NCI-H774 (cell line): ENCODE measurements at regions not wholly inside any gene's neighbourhood (a gene's known extent, or its start where the extent isn't known, plus 50 kb on each side); places are given as distances from the start of the nearest gene placed in this dataset.
"Not testable (repeated sequence)": the region's sequence is repeated elsewhere in the genome, so short reads cannot be mapped to it uniquely, and the experiment has no call there.

ENCODE experiments used
- DNase-seq: peaks from one replicate; lab custom pipeline; 2025; lab: John Stamatoyannopoulos, UW

DNA sequence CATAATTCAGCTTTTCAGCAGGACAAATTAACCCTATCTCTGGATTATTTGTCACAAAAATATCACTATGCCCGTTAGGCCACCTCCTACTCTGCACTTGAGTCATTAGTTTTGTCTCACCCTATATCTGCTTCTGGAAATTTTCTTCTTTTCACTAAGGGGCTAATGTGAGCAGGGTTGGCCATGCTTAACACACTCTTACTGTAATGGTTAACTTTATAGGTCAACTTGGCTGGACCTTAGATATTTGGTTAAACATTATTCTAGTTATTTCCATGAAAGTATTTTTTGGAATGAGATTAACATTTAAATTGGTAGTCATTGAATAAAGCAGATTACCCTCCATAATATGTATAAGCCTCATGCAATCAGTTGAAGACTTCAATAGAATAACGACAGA lies 394.6 kb upstream of the PTCHD4 start:
- no peak for DNase-seq

DNA sequence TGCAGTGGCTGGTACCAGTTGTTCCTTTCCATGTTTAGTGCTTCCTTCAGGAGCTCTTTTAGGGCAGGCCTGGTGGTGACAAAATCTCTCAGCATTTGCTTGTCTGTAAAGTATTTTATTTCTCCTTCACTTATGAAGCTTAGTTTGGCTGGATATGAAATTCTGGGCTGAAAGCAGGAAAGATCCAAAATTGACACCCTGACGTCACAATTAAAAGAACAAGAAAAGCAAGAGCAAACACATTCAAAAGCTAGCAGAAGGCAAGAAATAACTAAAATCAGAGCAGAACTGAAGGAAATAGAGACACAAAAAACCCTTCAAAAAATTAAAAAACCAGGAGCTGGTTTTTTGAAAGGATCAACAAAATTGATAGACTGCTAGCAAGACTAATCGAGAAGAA lies 382.4 kb upstream of the PTCHD4 start:
- DNase-seq: not testable (repeated sequence)

DNA sequence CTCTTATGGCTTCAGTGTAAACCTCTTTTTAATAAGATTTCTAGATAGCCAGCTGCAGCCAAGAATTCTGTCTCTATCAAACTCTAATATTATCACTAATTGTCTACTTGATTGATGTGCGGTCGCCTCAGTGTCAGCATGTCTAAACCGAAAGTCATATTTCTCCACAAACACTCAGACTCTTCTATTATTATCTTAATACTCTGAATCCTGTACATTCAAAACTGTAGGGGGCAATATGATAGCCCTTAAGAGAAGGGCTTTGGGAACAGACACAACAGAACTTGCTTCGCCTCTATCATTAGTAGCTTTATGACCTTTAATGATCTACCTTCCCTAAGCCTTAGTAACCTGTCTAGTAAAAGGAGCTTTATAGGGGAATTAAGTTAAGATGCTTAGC lies 379.7 kb upstream of the PTCHD4 start:
- DNase-seq: no peak

DNA sequence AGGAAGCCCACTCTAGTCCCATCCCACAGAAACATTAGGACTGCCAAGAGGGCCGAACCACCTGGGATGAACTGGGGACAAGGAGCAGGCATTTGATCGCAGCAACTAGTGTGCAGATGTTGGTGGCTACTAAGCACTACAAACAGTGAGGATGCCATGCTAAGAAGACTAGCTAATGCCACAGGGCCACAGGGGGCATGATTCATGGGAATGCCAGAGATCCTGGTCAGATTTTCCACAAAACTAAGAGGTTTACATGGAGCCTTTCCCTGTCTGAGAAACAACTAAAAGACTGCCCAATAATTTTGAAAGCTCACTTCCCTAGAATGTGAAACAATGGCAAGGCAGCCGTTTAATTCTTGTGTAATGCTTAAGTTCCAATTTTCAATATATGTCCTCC lies 375.9 kb upstream of the PTCHD4 start:
- no peak for DNase-seq

DNA sequence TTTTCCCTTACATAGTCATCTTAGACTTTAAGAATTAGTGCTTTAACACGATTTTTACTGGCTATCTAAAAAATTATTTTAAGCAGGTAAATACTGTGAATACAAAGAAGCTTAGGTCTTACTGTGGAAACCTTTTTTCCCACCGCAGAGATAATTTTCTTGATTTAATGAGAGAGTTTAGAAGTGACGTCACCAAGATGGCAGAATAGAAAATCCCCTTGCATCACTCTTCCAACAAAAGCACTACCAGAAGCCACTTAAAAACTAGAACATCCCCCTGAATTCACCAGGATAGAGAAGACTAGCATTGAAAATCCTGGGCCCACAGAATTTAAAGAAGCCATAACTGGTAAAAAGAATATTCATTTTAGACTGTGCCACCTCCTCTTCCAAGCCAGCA lies 375.4 kb upstream of the PTCHD4 start:
- no peak for DNase-seq

DNA sequence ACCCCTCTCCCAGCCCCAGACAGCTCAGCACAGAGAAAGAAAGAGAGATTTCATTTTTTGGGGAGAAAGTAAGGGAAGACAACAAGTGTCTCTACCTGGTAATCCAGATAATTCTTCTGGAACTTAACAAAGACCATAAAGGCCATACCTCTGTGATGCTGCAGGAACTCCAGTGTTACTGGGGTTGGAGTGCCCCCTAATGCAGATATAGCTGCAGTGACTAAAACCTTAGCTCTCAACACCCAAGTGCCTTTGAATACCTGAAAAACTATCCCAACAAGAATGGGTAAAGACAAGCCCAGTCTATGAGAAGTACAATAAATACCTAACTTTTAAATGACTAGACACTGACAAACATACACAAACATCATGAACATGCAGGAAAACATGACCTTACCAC lies 365.3 kb upstream of the PTCHD4 start:
- DNase-seq: no peak

DNA sequence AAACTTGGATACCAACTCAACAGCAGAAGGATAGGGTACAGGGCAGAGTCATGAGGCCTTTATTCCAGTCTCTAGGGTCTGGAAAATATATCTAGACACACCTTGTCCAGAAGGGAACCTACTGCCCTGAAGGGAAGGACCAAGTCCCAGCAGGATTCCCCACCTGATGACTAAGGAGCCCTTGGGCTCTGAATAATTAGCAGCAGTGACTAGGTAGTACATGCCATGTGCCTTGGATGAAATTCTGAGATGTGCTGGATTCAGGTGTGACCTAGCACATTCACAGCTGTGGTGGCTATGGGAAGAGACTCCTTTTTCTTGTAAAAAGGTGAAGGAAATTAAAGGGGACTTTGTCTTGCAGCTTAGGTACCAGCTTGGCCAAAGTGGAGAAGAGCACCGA lies 364.3 kb upstream of the PTCHD4 start:
- DNase-seq: no peak

DNA sequence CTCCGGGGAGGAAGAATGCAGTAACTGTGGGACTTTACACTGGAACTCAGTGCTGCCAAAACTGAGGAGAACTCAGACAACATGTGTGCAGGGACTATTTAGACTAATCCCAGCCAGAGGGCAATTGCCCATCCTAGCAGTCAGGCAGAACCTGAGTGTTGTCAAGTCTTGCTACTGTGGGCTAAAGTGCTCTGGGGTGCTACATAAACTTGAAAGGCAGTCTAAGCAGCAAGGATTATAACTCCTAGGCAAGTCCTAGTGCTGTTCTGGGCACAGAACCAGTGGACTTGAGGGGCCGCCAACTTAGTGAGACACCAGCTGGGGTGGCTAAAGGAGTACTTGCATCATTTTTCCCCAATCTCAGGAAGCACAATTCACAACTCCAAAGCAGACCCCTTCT lies 363.8 kb upstream of the PTCHD4 start:
- DNase-seq: no peak

DNA sequence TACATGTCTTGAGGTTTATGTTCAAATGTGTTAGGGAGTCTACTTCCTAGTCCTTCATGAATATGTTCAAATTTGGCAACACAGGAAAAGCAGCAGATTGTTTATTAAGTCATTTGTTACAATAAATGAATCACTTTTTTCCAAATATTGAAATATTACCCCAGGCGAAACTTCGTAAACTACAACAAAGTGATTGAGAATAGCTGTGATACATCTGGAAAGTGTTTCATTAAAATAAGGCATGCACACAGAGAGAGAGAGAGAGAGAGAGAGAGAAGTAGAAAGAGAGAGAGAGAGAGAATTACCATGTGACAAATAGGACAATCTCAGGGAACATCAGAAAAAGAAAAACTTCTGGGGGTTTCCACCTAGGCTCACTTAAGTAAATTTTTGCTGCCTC lies 363.1 kb upstream of the PTCHD4 start:
- no peak for DNase-seq

DNA sequence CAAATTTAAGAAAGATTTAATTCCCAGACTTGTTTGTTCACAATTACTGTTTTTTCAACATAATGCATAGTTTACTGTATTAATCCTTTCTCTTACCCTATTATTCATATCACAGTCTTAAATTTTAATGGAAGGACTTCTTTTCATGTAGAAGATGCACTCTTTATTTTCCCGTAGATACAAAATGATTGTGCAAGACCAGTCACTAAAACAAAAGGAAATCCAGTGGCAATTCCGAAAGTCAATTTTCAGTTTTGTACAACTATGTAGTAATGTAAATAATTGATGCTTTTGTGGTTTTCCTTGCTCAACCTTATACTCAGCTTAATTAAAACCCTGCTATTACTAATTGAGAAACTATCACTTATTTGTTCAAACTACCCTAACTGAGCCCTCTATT lies 361.5 kb upstream of the PTCHD4 start:
- DNase-seq: no peak

DNA sequence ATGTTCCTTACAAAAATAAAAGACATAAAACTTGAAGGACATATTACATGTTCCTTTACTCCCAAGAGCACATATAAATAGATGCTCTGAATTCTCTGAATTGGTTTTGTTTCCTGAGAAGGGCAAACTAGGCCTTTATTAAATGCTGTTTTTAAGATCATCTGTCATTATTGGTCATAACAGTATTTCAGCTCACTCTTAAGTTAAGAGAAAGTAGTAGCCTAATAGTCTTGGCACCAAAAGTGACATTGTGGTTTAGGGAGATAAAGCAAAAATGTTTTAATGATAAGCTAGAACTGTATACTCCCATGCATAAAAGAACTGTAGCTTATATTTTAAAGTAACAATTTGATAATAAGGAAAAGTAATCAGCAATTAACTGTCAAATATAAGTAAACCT lies 361.1 kb upstream of the PTCHD4 start:
- no peak for DNase-seq

DNA sequence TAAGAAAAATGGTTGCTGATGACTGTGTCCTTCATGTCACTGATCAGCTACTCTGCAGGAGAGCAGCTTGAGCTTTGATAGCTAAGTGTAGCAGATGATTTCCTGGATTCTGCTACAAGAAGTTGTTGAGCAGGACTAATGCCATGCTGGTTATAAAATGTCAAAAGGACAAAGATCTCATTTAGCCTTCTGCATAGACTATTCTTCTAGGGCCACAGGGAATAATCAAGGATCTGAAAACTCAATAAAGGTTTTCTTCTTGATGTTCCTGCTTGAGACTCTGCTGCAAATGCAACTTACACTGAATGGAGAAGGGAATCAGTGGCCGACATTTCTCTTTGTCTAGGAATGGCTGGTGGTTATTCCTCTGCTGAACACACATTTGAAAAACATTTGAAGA lies 360.3 kb upstream of the PTCHD4 start:
- no peak for DNase-seq

DNA sequence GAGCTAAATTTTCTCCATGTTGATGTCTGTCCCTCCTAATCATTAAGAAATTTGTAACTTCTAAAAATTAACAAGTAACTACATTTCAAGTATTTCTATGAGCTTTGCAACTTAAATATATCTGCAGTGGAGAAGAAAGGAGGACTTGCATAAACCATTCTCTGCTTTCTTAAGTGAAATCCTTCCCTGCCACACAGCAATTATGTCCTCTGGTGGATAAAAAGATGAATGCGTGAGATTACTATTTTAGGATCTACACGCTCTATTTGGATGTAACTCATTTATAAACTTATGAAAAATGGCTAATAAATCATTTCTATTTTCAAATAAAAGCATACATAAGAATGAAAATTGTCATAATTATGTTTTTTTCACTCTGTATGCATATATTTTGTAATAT lies 338.0 kb upstream of the PTCHD4 start:
- DNase-seq: no peak

DNA sequence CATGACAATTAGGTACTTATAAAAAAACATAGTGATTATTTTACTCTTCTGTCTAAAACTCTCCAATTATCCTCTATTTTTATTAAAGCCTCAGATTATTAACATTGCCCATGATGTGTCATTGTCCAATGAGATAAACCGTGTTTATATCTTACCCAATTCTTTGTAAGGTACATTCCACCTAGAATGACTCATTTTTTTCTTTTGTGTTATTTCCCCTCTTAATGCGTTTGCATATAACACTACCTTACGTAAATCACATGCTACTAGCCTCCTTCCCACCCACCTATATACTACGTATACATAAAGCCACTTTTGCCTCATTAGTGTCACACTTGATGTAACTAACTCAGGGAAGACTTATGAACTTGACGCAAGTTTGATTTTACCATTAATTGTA lies 336.3 kb upstream of the PTCHD4 start:
- no peak for DNase-seq

DNA sequence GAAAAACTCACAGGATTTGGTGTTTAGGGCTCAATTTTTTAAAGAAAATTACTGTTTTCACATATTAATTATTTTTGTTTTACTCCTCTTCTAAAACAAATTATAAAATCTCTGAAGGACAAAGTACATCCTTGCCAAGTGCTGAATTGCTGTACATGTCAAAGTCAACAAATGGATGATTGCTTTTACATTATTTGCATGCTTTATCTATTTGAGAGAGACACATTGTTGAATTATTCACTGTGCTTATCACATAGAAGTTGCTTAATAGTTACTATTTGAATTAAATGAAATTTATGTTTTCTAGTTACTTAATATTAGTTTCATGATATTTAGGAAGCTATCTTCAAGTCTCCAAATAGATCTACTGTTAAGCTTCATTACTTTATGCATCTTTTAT lies 318.6 kb upstream of the PTCHD4 start:
- no peak for DNase-seq

DNA sequence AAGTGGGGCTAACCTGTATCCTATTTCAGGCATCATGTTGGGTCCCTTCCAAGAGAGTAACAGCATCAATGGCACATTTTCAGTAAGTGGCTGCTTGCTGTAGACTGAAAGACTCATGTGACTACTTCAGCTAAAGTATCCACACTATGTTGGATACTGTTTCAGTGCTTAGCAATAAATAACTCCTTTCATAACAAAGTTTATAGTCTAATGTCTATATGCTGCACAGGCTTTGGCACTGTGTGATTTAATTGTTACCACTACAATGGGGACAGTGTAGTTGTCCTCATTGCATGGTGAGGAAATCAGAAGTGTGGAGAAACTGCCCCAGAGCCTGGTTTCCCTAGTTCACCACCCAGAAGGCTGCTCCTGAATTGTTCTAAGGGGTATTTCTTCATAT lies 318.0 kb upstream of the PTCHD4 start:
- no peak for DNase-seq

DNA sequence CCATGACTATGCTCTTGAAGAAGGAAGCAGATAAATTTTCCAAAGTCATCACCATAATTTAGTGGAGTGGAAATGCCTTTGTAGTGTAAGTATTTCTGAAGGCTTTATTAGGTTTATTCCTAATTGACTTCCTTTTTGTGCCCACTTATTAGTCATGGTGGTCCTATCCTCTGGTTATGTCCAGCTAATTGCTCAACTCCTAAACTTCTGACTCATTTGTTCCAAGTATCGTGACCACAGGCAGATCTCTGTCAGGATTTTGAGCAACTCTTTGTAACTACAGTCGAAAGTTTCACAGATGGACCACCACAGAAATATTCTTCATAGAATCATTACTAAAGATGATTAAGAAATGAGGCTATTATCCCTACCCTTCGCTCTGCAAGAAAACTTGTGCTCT lies 315.6 kb upstream of the PTCHD4 start:
- no peak for DNase-seq

DNA sequence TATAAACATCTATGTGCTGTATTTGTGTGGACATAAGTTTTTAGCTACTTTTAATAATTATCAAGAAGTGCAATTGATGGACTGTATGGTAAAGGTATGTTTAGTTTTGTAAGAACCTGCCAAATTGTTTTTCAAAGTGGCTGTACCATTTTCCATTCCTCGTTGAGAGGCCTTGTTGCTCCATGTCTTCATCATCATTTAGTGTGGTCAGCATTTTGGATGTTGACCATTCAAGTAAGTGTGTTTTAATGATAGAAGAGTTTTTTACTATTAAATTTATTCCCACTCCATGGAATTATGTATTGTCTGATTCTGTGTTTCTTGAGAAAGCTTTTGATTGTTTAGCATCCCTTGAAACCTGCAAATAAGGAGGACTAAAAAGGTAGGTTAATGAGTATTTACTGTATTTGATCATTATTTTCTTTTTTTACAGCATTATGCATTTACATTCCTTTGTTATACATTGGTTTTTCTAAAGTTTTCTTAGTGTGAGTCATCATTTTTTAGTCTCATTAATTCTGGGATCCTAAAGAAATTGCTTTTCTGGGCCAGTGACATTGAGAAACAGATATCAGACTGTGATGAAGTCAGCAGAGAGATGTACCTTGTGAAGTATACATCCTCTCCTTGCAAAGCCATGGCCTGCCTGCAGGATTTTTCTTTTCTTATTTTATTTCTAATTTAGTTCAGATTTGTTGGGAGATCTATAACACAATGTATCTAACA lies 312.8 kb upstream of the PTCHD4 start:
- DNase-seq: no peak

DNA sequence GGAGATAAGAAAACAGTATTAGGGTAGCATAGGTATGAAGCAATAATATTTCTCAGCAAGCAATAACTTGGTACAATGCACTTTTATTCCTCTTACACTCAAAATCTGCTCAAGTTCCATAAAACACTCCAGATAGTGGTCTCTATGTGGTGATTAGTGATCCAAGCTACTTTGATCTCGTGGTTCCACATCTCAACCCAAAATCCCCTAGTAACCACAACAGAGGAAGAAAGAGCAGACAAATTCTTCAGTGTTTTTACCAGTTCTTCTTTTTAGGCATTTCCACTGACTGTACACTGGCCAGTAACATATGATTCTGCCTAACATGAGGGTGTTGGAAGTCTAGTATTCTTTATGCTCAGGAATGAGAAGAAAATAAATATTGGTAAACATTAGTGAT lies 309.0 kb upstream of the PTCHD4 start:
- no peak for DNase-seq

DNA sequence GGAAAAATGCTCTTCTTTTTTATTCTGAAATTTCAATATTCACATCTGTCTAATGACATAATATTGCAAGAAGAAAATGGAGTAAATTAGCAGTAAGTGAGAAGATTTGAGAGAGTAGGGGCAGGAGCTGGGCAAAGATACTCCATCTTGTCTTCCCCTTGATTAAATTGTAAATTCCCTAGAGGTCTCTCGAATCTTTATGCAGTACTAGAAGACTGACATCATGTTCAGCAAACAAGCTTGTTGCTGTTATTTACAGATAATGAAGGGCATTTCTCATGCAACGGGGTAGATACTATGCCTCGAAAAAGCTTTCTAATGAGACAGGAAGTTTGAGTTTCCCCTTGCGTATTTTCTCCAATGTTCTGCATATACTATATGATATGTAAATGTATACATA lies 306.9 kb upstream of the PTCHD4 start:
- DNase-seq: no peak

DNA sequence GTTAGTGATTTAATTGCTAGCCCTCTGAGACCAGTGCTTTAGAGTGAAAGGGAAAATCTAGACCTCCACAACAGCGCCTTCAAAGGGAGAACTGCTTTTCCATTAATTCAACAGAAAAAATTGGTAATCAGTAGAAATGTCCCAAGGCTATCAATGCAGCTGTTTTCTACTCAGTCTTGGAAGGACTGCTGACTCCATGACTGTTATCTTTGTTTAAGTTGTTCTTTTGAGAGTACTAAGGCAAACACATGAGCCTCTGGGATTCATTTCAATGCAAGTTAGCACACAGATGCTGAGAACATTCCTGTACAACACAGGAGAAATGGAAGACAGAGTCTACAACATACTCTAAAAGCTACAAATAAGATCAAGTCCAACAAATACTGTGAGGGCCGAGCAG lies 301.7 kb upstream of the PTCHD4 start:
- no peak for DNase-seq

DNA sequence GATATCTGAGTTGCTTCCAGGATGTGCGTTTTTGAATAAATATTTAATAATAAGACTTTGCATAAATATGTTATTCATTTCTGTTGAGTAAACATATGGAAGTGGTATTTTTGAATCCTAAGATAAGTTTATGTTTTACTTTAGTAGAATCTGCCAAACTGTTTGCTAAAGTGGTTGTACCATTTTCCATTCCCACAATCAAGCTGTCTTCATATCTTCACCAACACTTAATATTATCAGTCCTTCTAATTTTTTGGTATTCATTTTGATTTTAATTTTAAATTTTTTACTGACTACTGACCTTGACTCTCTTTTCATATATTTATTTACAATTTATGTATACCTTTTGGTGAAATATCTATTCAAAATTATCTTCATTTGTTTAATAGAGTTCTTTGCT lies 293.9 kb upstream of the PTCHD4 start:
- DNase-seq: no peak

DNA sequence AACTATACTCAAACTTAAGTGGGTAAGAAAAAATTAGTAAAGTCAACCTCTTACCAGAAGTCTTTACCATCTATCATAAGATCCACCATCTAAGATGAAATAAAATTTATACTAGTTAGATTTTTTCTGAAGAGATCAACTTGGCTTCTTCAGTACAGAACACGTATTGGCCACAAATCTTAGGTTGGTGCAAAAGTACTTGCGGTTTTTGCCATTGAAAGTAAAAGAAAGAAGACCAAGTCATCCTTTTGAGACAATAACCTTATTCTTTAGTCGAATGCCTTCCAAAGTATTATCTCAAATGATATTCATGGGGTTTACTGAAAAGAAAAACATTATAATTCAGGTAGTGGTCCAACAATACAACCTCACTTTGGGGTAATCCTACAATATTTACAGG lies 292.6 kb upstream of the PTCHD4 start:
- no peak for DNase-seq

DNA sequence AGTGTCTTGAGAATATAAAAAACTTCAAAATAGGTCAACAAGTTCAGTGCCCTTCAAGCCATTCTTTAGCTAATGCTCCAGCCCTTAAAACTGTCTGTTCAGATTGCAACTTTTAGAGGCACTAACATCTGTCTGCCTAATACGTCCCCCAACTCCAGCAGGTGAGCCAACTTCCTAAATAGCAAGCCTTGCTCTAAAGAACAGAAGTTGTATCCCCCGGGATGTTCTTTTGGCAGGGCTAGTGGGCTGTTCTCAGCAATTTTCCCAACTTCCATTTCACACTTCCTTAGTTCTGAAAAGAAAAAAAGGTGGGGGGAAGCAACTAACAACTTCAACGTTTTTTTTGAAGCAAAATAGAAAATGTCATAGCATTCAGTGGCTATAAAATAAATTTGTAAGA lies 290.0 kb upstream of the PTCHD4 start:
- DNase-seq: no peak

DNA sequence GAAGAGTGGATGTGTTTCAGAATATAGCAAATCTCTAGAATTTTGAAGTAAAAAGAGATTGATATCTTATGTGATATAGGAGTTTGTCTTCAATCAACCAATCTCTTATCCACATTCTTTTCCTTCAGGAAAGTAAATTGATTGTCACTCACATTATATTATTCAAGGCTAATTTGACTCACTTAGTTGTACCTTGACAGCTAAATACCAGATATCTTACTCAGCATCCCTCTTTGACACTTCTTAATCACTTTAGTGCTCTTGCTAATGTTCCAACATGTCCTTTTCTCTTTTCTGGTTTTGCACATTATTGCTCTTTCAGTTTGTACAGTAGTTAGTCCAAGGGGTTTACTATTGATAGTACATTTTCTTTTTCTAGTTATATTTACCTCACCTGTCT lies 286.9 kb upstream of the PTCHD4 start:
- DNase-seq: no peak
